HCT116 (cell line): ENCODE measurements at regions not wholly inside any gene's neighbourhood (a gene's known extent, or its start where the extent isn't known, plus 50 kb on each side); places are given as distances from the start of the nearest gene placed in this dataset.

Experiments used
- ATAC-seq: fragments of 200-7000 bp; cut with Tn5 transposase; 2 replicates; pipeline ENCODE4 v1.9.1; 2020; ENCODE audit warnings: mild to moderate bottlenecking, moderate library complexity
- BruUV-seq: library from RNA; stranded (reverse); fragments of 400-500 nt; replicated peaks from 2 replicates; lab custom pipeline; 2021; lab: Mats Ljungman, UMichigan
- CTCF ChIA-PET: fragments of 300-600 bp; sonication (Branson Sonifier 250); formaldehyde crosslinking; loops from one replicate; lab custom pipeline; 2021; ENCODE audit warnings: antibody characterized with exemption; lab: Charles Lee
- POLR2A ChIA-PET: fragments of 300-600, 350-600 bp; sonication (Branson Sonifier 250); formaldehyde crosslinking; loops from one replicate; lab custom pipeline; 2021; ENCODE audit warnings: antibody characterized with exemption; lab: Charles Lee
- RAD21 ChIA-PET, 2 experiments: fragments of 300-600 bp; sonication (Branson Sonifier 250); formaldehyde crosslinking; loops; one replicate each; lab custom pipeline; 2023; ENCODE audit warnings: low total read pairs in 2 of 2; ENCODE audit not compliant: uncharacterized antibody in 2 of 2, unreplicated experiment in 2 of 2, low non-redundant PET in 1 of 2; lab: Charles Lee
- DNase-seq: peaks from one replicate; pipeline ENCODE4 v3.0.0-alpha.2; 2010; ENCODE audit warnings: low read depth, low spot score
- H2AFZ ChIP-seq: fragments of 200-600 bp; shearing (Covaris generic), sonication (generic); 2 replicates; pipeline ENCODE4 v1.6.1; 2017; ENCODE audit warnings: low read depth, mixed run types, mixed read lengths, antibody characterized with exemption, low read length; ENCODE audit not compliant: poor library complexity, severe bottlenecking
- H3K27ac ChIP-seq: 2 replicates; pipeline ENCODE4 v1.5.1; 2012; ENCODE audit warnings: low read depth, low read length
- H3K27me3 ChIP-seq: fragments of 200-600 bp; sonication (generic); 2 replicates; pipeline ENCODE4 v1.6.1; 2016; ENCODE audit warnings: mixed run types, low read length, mixed read lengths; ENCODE audit not compliant: insufficient read depth
- H3K36me3 ChIP-seq, 2 experiments: fragments of 200-500 bp in 1 of 2; fragments of 200-600 bp in 1 of 2; sonication (Bioruptor generic) in 1 of 2; sonication (generic) in 1 of 2; 2 replicates each; pipeline versions ENCODE4 v1.5.1 to v1.6.1; 2014 to 2016; ENCODE audit warnings: low read length in 2 of 2, inconsistent platforms in 1 of 2, mixed read lengths in 1 of 2, mixed run types in 1 of 2; ENCODE audit not compliant: insufficient read depth in 2 of 2, control insufficient read depth in 1 of 2
- H3K4me1 ChIP-seq, 2 experiments: fragments of 200-600 bp in 1 of 2; sonication (generic) in 1 of 2; 2 replicates each; pipeline versions ENCODE4 v1.5.1 to v1.6.1; 2012 to 2017; ENCODE audit warnings: low read length in 2 of 2, inconsistent platforms in 1 of 2, mild to moderate bottlenecking in 1 of 2, mixed read lengths in 1 of 2, mixed run types in 1 of 2, moderate library complexity in 1 of 2; ENCODE audit not compliant: insufficient read depth in 2 of 2, control insufficient read depth in 1 of 2
- H3K4me2 ChIP-seq: fragments of 200-600 bp; sonication (generic); 2 replicates; pipeline ENCODE4 v1.6.1; 2017; ENCODE audit warnings: mixed run types, low read length, mixed read lengths
- H3K4me3 ChIP-seq, 2 experiments: fragments of 200-600 bp in 1 of 2; sonication (generic) in 1 of 2; replicated peaks in 1 of 2; 2 replicates each; pipeline ENCODE4 v1.5.1; 2011 to 2016; ENCODE audit warnings: low read length in 2 of 2, control low read depth in 1 of 2, low read depth in 1 of 2, mild to moderate bottlenecking in 1 of 2, mixed read lengths in 1 of 2, mixed run types in 1 of 2
- H3K79me2 ChIP-seq: fragments of 200-600 bp; sonication (generic); 2 replicates; pipeline ENCODE4 v1.6.1; 2017; ENCODE audit warnings: mild to moderate bottlenecking, mixed run types, low read length, moderate library complexity, mixed read lengths; ENCODE audit not compliant: insufficient read depth
- H3K9ac ChIP-seq: fragments of 200-600 bp; sonication (generic); 2 replicates; pipeline ENCODE4 v1.6.1; 2016; ENCODE audit warnings: low read length, mixed read lengths
- H3K9me2 ChIP-seq: fragments of 200-600 bp; sonication (generic), shearing (Covaris generic); 2 replicates; pipeline ENCODE4 v1.6.1; 2017; ENCODE audit warnings: mixed run types, mild to moderate bottlenecking, moderate library complexity; ENCODE audit not compliant: insufficient read depth
- H3K9me3 ChIP-seq, 2 experiments: fragments of 200-500 bp in 1 of 2; fragments of 200-600 bp in 1 of 2; sonication (Bioruptor generic) in 1 of 2; sonication (generic) in 1 of 2; 2 replicates each; pipeline ENCODE4 v1.6.1; 2014 to 2017; ENCODE audit warnings: low read length in 2 of 2, mixed read lengths in 2 of 2, inconsistent platforms in 1 of 2, low read depth in 1 of 2, mild to moderate bottlenecking in 1 of 2, mixed run types in 1 of 2, moderate library complexity in 1 of 2; ENCODE audit not compliant: control insufficient read depth in 1 of 2, insufficient read depth in 1 of 2
- H4K20me1 ChIP-seq: fragments of 200-600 bp; sonication (generic), shearing (Covaris generic); 2 replicates; pipeline ENCODE4 v1.6.1; 2017; ENCODE audit warnings: mixed run types, mild to moderate bottlenecking, moderate library complexity; ENCODE audit not compliant: insufficient read depth
- ATF3 ChIP-seq: IDR thresholded peaks from 2 replicates; pipeline ENCODE4 v1.6.1; 2012
- CBX3 ChIP-seq: IDR thresholded peaks from 2 replicates; pipeline ENCODE4 v1.6.1; 2012; ENCODE audit warnings: low read depth
- CEBPB ChIP-seq: IDR thresholded peaks from 2 replicates; pipeline ENCODE4 v1.6.1; 2012; ENCODE audit warnings: low read depth
- EGR1 ChIP-seq: IDR thresholded peaks from 2 replicates; pipeline ENCODE4 v1.6.1; 2012; ENCODE audit warnings: low read depth
- EZH2 ChIP-seq: fragments of 200-600 bp; sonication (generic); IDR thresholded peaks from 2 replicates; pipeline ENCODE4 v1.6.1; 2017; ENCODE audit warnings: antibody characterized with exemption, mixed run types
- EZH2phosphoT487 ChIP-seq: fragments of 200-600 bp; IDR thresholded peaks from 2 replicates; pipeline ENCODE4 v1.6.1; 2018; ENCODE audit warnings: antibody characterized with exemption, borderline replicate concordance
- FOSL1 ChIP-seq: IDR thresholded peaks from 2 replicates; pipeline ENCODE4 v1.6.1; 2012; ENCODE audit warnings: low read depth
- JUND ChIP-seq: IDR thresholded peaks from 2 replicates; pipeline ENCODE4 v1.6.1; 2012
- MAX ChIP-seq: IDR thresholded peaks from 2 replicates; pipeline ENCODE4 v1.6.1; 2012
- POLR2A ChIP-seq: IDR thresholded peaks from 2 replicates; pipeline ENCODE4 v1.7.0; 2011; ENCODE audit warnings: borderline replicate concordance; ENCODE audit not compliant: insufficient read depth, insufficient read length; ENCODE audit errors: extremely low read depth
- POLR2AphosphoS5 ChIP-seq: IDR thresholded peaks from 2 replicates; pipeline ENCODE4 v1.6.1; 2011; ENCODE audit warnings: mild to moderate bottlenecking, low read depth, low read length, moderate library complexity
- RAD21 ChIP-seq: IDR thresholded peaks from 2 replicates; pipeline ENCODE4 v1.6.1; 2012; ENCODE audit warnings: low read depth, mild to moderate bottlenecking
- SP1 ChIP-seq: IDR thresholded peaks from 2 replicates; pipeline ENCODE4 v1.6.1; 2012; ENCODE audit warnings: low read depth
- SRF ChIP-seq: IDR thresholded peaks from 2 replicates; pipeline ENCODE4 v1.6.1; 2012; ENCODE audit warnings: low read depth
- TCF7L2 ChIP-seq: IDR thresholded peaks from 2 replicates; pipeline ENCODE4 v1.7.0; 2011; ENCODE audit warnings: borderline replicate concordance, inconsistent platforms; ENCODE audit not compliant: insufficient read depth, insufficient read length; ENCODE audit errors: extremely low read depth
- YY1 ChIP-seq: IDR thresholded peaks from 2 replicates; pipeline ENCODE4 v1.6.1; 2011; ENCODE audit warnings: low read length, low read depth, moderate library complexity, mild to moderate bottlenecking; ENCODE audit not compliant: insufficient replicate concordance; ENCODE audit errors: extremely low read depth
- ZFX ChIP-seq: fragments of 450-650 bp; IDR thresholded peaks from 2 replicates; pipeline ENCODE4 v1.6.1; 2017
- ZNF274 ChIP-seq: fragments of 200-500 bp; sonication (Bioruptor generic); IDR thresholded peaks from 2 replicates; pipeline ENCODE4 v1.6.1; 2014; ENCODE audit warnings: mild to moderate bottlenecking, low read depth, low read length, inconsistent platforms
- intact Hi-C: fragments of 100-400 bp; cut with micrococcal nuclease; formaldehyde crosslinking; loops from 2 replicates; pipeline ENCODE4 v1.10.0; 2022
- TF ChIP-seq, protein P1 (sequence below): IDR thresholded peaks from 2 replicates; pipeline ENCODE4 v1.6.1; 2011; ENCODE audit warnings: mild to moderate bottlenecking, low read length, moderate library complexity; ENCODE audit not compliant: insufficient replicate concordance; ENCODE audit errors: extremely low read depth
- TF ChIP-seq, protein P2 (sequence below), 3 experiments: fragments of 200-600 bp in 1 of 3; sonication (generic) in 1 of 3; IDR thresholded peaks in 2 of 3; conservative IDR thresholded peaks in 1 of 3; 2 replicates each; pipeline ENCODE4 v1.5.1; 2012 to 2017; ENCODE audit warnings: low read depth in 2 of 3, low read length in 2 of 3, antibody characterized with exemption in 1 of 3, borderline replicate concordance in 1 of 3, control low read depth in 1 of 3, mild to moderate bottlenecking in 1 of 3, mixed read lengths in 1 of 3, mixed run types in 1 of 3, moderate library complexity in 1 of 3; ENCODE audit not compliant: insufficient read depth in 1 of 3

- RAD21 ChIA-PET, result no interaction called here
- Histone ChIP-seq H3K4me3 (no peak overlapping the region), H3K9ac (no peak overlapping the region), H3K9me2 (no peaks in the 10 kb centered on the region), H3K27me3 (no peaks in the 10 kb centered on the region), H3K4me2 (no peak overlapping the region), H2AFZ (no peak overlapping the region), H3K36me3 (no peaks in the 10 kb centered on the region), H3K79me2 (peaks cover 99% of the 10 kb centered on the region), H3K9me3 (no peaks in the 10 kb centered on the region), H3K27ac (no peak overlapping the region), H4K20me1 (peaks cover 11% of the 10 kb centered on the region; the same call in 1 of the 2 replicates), H3K4me1 (0 out of 4 replicates have a peak, but pooled peaks cover 0 to 5% of the 10 kb centered on the region in 2 experiments)
- DNase-seq (no peak), ATAC-seq (no peak)
- intact Hi-C loops, result no loop called here
- CTCF ChIA-PET, result no interaction called here
- POLR2A ChIA-PET, result no interaction called here
- BruUV-seq, result no TSS peak
- TF ChIP-seq, protein P1, sequence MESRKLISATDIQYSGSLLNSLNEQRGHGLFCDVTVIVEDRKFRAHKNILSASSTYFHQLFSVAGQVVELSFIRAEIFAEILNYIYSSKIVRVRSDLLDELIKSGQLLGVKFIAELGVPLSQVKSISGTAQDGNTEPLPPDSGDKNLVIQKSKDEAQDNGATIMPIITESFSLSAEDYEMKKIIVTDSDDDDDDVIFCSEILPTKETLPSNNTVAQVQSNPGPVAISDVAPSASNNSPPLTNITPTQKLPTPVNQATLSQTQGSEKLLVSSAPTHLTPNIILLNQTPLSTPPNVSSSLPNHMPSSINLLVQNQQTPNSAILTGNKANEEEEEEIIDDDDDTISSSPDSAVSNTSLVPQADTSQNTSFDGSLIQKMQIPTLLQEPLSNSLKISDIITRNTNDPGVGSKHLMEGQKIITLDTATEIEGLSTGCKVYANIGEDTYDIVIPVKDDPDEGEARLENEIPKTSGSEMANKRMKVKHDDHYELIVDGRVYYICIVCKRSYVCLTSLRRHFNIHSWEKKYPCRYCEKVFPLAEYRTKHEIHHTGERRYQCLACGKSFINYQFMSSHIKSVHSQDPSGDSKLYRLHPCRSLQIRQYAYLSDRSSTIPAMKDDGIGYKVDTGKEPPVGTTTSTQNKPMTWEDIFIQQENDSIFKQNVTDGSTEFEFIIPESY, result no peak
- TF ChIP-seq MAX (no peak), SRF (no peak), ATF3 (no peak), EZH2phosphoT487 (no peak), SP1 (no peak), ZNF274 (no peak), EGR1 (no peak), JUND (no peak), CBX3 (no peak), POLR2A (no peak), YY1 (no peak), CEBPB (no peak), EZH2 (no peak), ZFX (no peak), TCF7L2 (no peak), POLR2AphosphoS5 (no peak), FOSL1 (no peak), RAD21 (no peak)
- TF ChIP-seq, protein P2, sequence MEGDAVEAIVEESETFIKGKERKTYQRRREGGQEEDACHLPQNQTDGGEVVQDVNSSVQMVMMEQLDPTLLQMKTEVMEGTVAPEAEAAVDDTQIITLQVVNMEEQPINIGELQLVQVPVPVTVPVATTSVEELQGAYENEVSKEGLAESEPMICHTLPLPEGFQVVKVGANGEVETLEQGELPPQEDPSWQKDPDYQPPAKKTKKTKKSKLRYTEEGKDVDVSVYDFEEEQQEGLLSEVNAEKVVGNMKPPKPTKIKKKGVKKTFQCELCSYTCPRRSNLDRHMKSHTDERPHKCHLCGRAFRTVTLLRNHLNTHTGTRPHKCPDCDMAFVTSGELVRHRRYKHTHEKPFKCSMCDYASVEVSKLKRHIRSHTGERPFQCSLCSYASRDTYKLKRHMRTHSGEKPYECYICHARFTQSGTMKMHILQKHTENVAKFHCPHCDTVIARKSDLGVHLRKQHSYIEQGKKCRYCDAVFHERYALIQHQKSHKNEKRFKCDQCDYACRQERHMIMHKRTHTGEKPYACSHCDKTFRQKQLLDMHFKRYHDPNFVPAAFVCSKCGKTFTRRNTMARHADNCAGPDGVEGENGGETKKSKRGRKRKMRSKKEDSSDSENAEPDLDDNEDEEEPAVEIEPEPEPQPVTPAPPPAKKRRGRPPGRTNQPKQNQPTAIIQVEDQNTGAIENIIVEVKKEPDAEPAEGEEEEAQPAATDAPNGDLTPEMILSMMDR (IDR thresholded peaks at IDR 0.05 in 2 of 3, conservative IDR thresholded peaks at IDR 0.05 in 1 of 3; ENCODE audit: borderline replicate concordance in 1 of 3, insufficient read depth in 1 of 3, low read depth in 2 of 3, low read length in 2 of 3), result no peak
These were observed 439.1 kb downstream of the SHQ1 start for GRCh38 chr3:72408983-72409779.
